ENCODE measurements at regions not wholly inside any gene's neighbourhood (a gene's known extent, or its start where the extent isn't known, plus 50 kb on each side); places are given as distances from the start of the nearest gene placed in this dataset.
"Not testable (repeated sequence)": the region's sequence is repeated elsewhere in the genome, so short reads cannot be mapped to it uniquely, and the experiment has no call there.

GRCh38 chr3:95347936-95348335 is 1285.1 kb downstream of the NSUN3 start:
- TF ChIP-seq POLR2AphosphoS5 (IDR thresholded peaks at IDR 0.05; ENCODE audit: low read depth, low read length); POLR2A (IDR thresholded peaks at IDR 0.05; ENCODE audit: control extremely low read depth in 1 of 2, low read depth in 2 of 2, low read length in 2 of 2); RNF2 (IDR thresholded peaks at IDR 0.05; ENCODE audit: borderline replicate concordance, low read depth, low read length, missing control alignments, poor library complexity, severe bottlenecking); BACH1 (IDR thresholded peaks at IDR 0.05; ENCODE audit: low read length); RFX5 (IDR thresholded peaks at IDR 0.05; ENCODE audit: borderline replicate concordance, low read depth, low read length); GABPA (IDR thresholded peaks at IDR 0.05; ENCODE audit: borderline replicate concordance, insufficient read depth, low read length); HDAC6 (IDR thresholded peaks at IDR 0.05; ENCODE audit: low read depth, low read length): not testable (repeated sequence)
- TF ChIP-seq, protein P1, sequence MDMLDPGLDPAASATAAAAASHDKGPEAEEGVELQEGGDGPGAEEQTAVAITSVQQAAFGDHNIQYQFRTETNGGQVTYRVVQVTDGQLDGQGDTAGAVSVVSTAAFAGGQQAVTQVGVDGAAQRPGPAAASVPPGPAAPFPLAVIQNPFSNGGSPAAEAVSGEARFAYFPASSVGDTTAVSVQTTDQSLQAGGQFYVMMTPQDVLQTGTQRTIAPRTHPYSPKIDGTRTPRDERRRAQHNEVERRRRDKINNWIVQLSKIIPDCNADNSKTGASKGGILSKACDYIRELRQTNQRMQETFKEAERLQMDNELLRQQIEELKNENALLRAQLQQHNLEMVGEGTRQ (IDR thresholded peaks at IDR 0.05; ENCODE audit: low read length): not testable (repeated sequence)

Data from H1 (cell line).